HAP-1 (cell line): ENCODE measurements at regions not wholly inside any gene's neighbourhood (a gene's known extent, or its start where the extent isn't known, plus 50 kb on each side); places are given as distances from the start of the nearest gene placed in this dataset.

ENCODE experiments used
- DNase-seq, 2 experiments: peaks; one replicate each; pipeline ENCODE4 v3.0.0-alpha.2; 2016 to 2020; ENCODE audit warnings: low spot score in 2 of 2
- H3K27me3 ChIP-seq: fragments of 250-450 bp; sonication (Bioruptor Pico); 2 replicates; pipeline ENCODE4 v1.5.1; 2020; ENCODE audit warnings: low read depth, mild to moderate bottlenecking, moderate library complexity
- H3K36me3 ChIP-seq: fragments of 250-450 bp; sonication (Bioruptor Pico); replicated peaks from 2 replicates; pipeline ENCODE4 v1.5.1; 2020; ENCODE audit warnings: mild to moderate bottlenecking
- H3K4me1 ChIP-seq: fragments of 250-450 bp; sonication (Bioruptor Pico); 2 replicates; pipeline ENCODE4 v1.5.1; 2020; ENCODE audit warnings: mild to moderate bottlenecking
- H3K4me3 ChIP-seq: fragments of 250-450 bp; sonication (Bioruptor Pico); 2 replicates; pipeline ENCODE4 v1.5.1; 2020; ENCODE audit warnings: mild to moderate bottlenecking, moderate library complexity
- H3K9me3 ChIP-seq: fragments of 250-450 bp; sonication (Bioruptor Pico); 2 replicates; pipeline ENCODE4 v1.5.1; 2020; ENCODE audit warnings: mild to moderate bottlenecking, moderate library complexity
- in situ Hi-C: fragments of 300-500 bp; cut with MboI; formaldehyde crosslinking; loops from 3 replicates; pipeline ENCODE4 v1.14.3; 2020; ENCODE audit warnings: low sequenced_read_pairs, inconsistent platforms, mixed read lengths

DNA sequence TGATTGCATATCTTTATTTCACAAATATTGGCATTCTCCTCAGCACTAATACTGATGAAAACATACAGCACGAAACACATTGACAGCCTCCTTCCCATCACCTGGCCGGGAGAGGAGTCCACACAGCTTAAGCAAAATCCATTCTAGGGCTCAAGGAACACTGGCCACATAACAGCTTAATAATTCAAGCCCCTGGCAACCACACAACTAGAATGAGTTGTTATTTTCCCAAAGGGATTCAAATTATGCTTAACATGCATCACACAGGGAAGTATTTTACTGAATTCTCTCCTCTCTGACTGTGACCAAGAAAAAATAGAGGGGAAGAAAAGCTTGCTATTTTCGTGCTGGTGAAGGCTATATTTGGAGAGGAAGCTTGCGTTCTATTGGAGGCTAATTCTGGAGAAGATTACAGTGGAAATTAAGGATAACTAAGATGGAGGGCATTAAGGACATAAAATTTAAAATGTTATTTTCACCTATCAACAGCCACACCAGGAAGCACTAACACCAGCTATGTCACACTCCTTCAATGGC is 198.5 kb downstream of the ADGRG6 start:
- in situ Hi-C loops, result no loop called here
- H3K9me3 ChIP-seq, result no peaks in the 10 kb centered on the region
- no peaks in the 10 kb centered on the region for H3K36me3 ChIP-seq
- H3K4me3 ChIP-seq, result no peak overlapping the region
- no peaks in the 10 kb centered on the region for H3K4me1 ChIP-seq
- no peak for DNase-seq
- no peaks in the 10 kb centered on the region; the same call in 1 of the 2 replicates for H3K27me3 ChIP-seq

GRCh38 chr6:142501795-142502194 is 200.0 kb downstream of the ADGRG6 start:
- Histone ChIP-seq H3K36me3 (no peaks in the 10 kb centered on the region), H3K9me3 (no peaks in the 10 kb centered on the region), H3K4me3 (no peak overlapping the region), H3K4me1 (no peaks in the 10 kb centered on the region), H3K27me3 (no peaks in the 10 kb centered on the region; the same call in 1 of the 2 replicates)
- DNase-seq, result no peak
- in situ Hi-C loops, result no loop called here

DNA sequence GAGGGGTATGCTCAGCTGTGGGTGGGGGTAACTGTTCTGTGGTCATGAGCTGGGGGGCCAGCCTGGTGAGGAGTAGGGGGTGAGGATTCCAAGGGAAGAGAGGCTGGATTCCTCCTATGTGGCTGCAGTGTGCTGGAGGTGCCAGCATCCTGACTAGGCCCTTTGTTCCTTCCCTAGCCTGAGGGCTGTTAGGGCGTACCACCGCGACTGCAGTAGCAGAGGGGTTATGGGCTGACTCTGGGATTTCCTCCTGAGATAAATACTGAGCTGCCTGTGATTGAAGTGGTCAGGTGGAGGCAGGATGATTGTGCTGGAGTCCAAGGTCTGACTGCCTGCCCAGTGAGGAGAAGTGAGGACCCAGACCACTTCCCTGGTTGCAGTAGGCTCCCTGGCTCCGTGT is 205.3 kb downstream of the ADGRG6 start:
- no peak for DNase-seq
- Histone ChIP-seq H3K4me3 (no peak overlapping the region), H3K9me3 (no peaks in the 10 kb centered on the region), H3K4me1 (no peaks in the 10 kb centered on the region), H3K36me3 (no peaks in the 10 kb centered on the region), H3K27me3 (no peaks in the 10 kb centered on the region)
- in situ Hi-C loops, result no loop called here

DNA sequence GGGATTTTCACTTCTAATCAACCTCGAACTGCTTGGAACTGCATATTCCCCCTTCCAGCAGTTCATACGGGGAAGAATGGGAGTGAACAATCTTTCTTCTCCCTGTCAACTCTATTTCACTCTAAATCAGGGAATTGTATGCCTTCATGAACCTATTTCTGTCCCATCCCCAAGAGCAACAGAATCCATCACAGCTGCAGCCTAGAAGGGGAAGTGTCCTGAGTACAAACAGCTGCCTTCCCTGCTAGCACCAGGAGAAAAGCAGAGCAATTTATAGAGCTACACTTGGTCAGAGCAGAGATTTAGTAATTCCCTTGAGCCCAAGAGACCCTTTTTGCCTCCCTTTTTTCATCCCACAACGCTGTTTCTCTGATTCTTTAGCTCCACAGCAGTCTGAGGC is 208.4 kb downstream of the ADGRG6 start:
- H3K27me3 ChIP-seq, result peaks cover 3% of the 10 kb centered on the region; the same call in 1 of the 2 replicates
- no peaks in the 10 kb centered on the region for H3K4me1 ChIP-seq
- H3K36me3 ChIP-seq, result no peaks in the 10 kb centered on the region
- in situ Hi-C loops, result no loop called here
- H3K4me3 ChIP-seq, result no peak overlapping the region
- H3K9me3 ChIP-seq, result no peaks in the 10 kb centered on the region
- DNase-seq, result no peak

- in situ Hi-C loops, result no loop called here
- Histone ChIP-seq H3K4me3 (no peak overlapping the region), H3K27me3 (peaks cover under 1% of the 10 kb centered on the region; the same call in 1 of the 2 replicates), H3K36me3 (no peaks in the 10 kb centered on the region), H3K4me1 (no peaks in the 10 kb centered on the region), H3K9me3 (no peaks in the 10 kb centered on the region)
- no peak for DNase-seq
These were observed 216.3 kb downstream of the ADGRG6 start for GRCh38 chr6:142518126-142518525.

DNA sequence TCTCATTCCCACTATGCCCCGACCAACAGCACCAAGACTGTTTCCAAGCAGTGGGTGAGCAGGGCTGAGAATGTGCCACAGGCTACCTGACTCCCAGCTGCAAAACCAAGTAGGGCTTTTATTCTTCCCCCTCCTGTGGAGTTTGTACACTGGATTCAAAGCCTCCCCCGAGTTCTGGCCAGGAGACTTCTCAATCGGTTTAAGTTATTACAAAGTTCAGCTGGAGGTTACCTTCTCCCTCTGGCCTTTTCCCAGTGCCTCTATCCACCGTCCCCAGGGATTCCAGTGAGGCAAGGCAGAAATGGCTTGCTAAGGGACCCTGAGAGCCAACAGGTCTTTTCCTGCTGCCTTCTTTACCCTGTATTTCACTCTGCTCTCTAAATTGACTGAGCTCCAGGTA is 217.0 kb downstream of the ADGRG6 start:
- DNase-seq, result no peak
- H3K4me1 ChIP-seq, result no peaks in the 10 kb centered on the region
- H3K36me3 ChIP-seq, result no peaks in the 10 kb centered on the region
- H3K27me3 ChIP-seq, result no peaks in the 10 kb centered on the region
- no peak overlapping the region for H3K4me3 ChIP-seq
- in situ Hi-C loops, result no loop called here
- no peaks in the 10 kb centered on the region for H3K9me3 ChIP-seq

GRCh38 chr6:142521791-142522190 is 220.0 kb downstream of the ADGRG6 start:
- H3K36me3 ChIP-seq, result no peaks in the 10 kb centered on the region
- H3K27me3 ChIP-seq, result no peaks in the 10 kb centered on the region; the same call in 1 of the 2 replicates
- no peak for DNase-seq
- no peak overlapping the region for H3K4me3 ChIP-seq
- no peaks in the 10 kb centered on the region for H3K9me3 ChIP-seq
- H3K4me1 ChIP-seq, result no peaks in the 10 kb centered on the region
- in situ Hi-C loops, result no loop called here

- H3K9me3 ChIP-seq, result no peaks in the 10 kb centered on the region
- H3K36me3 ChIP-seq, result no peaks in the 10 kb centered on the region
- no peak for DNase-seq
- no peaks in the 10 kb centered on the region for H3K4me1 ChIP-seq
- H3K27me3 ChIP-seq, result no peaks in the 10 kb centered on the region; the same call in 1 of the 2 replicates
- H3K4me3 ChIP-seq, result no peak overlapping the region
- in situ Hi-C loops, result no loop called here
These were observed 221.9 kb downstream of the ADGRG6 start for GRCh38 chr6:142523515-142524375.

DNA sequence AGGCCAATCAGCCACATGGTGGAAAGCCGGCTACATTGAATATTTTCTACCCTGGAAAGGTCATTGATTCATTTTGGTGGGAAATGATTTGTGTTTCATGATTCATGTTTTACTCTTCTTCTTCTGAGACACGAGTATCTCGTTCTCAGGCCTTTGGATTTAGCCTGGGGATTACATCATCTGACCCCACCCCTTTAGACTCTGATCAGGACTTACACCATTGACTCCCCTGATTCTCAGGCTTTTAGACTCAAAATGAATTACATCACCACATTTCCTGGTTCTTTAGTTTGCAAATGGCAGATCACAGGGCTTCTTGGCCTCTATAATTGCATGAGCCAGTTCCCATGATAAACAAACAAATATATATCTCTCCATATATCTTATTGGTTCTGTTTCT is 228.8 kb downstream of the ADGRG6 start:
- no peaks in the 10 kb centered on the region for H3K4me1 ChIP-seq
- in situ Hi-C loops, result no loop called here
- H3K9me3 ChIP-seq, result peaks cover 3% of the 10 kb centered on the region; the same call in 1 of the 2 replicates
- no peak for DNase-seq
- H3K27me3 ChIP-seq, result no peaks in the 10 kb centered on the region; the same call in 1 of the 2 replicates
- no peak overlapping the region for H3K4me3 ChIP-seq
- H3K36me3 ChIP-seq, result no peaks in the 10 kb centered on the region

- Histone ChIP-seq H3K27me3 (no peaks in the 10 kb centered on the region; the same call in 1 of the 2 replicates), H3K9me3 (peaks cover 3% of the 10 kb centered on the region; the same call in 1 of the 2 replicates), H3K36me3 (no peaks in the 10 kb centered on the region), H3K4me1 (no peaks in the 10 kb centered on the region), H3K4me3 (no peak overlapping the region)
- in situ Hi-C loops, result no loop called here
- DNase-seq, result no peak
These were observed 229.9 kb downstream of the ADGRG6 start for GRCh38 chr6:142531727-142532126.

DNA sequence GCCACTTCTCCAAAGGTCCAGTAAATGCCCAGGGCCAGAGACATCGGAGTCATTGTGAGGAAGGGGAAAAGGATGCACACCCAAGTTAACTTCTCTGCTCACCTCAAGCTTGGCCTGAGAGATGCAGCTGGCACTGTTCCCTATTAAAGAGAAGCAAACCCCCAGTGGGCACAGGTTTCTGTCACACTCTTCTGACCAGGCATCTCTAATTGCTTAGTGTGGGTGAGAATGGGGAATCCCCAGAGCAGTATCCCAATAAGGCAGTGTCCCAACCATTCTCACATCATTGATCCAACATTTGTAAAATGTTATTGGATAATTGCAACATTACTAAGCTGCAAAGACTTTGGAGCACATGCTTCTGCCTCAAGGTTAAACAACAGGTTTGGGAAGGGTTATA is 232.3 kb downstream of the ADGRG6 start:
- Histone ChIP-seq H3K4me1 (no peaks in the 10 kb centered on the region), H3K36me3 (no peaks in the 10 kb centered on the region), H3K4me3 (no peak overlapping the region), H3K9me3 (peaks cover 3% of the 10 kb centered on the region; the same call in 1 of the 2 replicates), H3K27me3 (no peaks in the 10 kb centered on the region; the same call in 1 of the 2 replicates)
- in situ Hi-C loops, result no loop called here
- no peak for DNase-seq

GRCh38 chr6:142534484-142534883 is 232.7 kb downstream of the ADGRG6 start:
- Histone ChIP-seq H3K4me1 (no peaks in the 10 kb centered on the region), H3K27me3 (no peaks in the 10 kb centered on the region), H3K9me3 (peaks cover 3% of the 10 kb centered on the region; the same call in 1 of the 2 replicates), H3K36me3 (no peaks in the 10 kb centered on the region), H3K4me3 (no peak overlapping the region)
- in situ Hi-C loops, result no loop called here
- no peak for DNase-seq

DNA sequence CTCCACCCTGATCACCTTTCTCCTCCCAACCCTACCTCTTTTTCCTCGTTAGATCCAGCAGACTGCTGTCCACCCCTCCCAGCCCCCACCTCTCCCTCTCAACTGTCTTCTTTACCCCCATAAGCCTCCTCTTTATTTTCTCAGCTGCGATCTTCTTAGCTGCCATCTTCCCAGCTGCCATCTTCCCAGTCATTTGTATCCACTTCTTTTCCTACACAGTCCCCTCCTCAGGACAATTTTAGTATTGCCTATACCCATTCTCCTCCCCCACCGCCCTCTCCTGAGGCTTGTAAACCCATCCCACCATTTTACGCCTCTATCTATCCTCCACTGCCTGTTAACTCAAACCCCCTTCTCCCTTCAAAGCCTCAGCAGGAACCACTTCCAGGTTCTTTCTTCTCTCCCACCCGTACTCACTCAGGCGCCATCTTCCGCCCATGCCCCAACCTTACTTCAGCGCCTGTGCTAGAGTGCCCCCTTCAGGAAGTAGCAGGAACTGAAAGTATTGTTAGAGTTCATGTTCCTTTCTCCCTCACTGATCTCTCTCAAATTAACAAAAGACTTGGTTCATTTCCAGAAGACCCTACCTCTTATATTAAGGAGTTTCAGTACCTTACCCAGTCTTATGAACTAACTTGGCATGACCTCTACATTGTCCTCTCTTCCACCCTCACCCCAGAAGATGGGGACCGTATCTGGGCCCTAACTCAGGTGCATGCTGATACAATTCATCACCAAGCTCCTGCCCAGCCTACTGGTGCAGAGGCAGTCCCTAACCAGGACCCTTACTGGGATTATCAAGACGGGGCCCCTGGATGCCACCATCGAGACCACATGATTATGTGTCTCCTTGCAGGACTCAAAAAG is 236.0 kb downstream of the ADGRG6 start:
- no peaks in the 10 kb centered on the region for H3K4me1 ChIP-seq
- peaks cover 3% of the 10 kb centered on the region; the same call in 1 of the 2 replicates for H3K9me3 ChIP-seq
- H3K36me3 ChIP-seq, result no peaks in the 10 kb centered on the region
- DNase-seq, result peak; percentile 11 to 71
- no peaks in the 10 kb centered on the region for H3K27me3 ChIP-seq
- in situ Hi-C loops, result no loop called here
- H3K4me3 ChIP-seq, result no peak overlapping the region
